ENCODE measurements at regions not wholly inside any gene's neighbourhood (a gene's known extent, or its start where the extent isn't known, plus 50 kb on each side); places are given as distances from the start of the nearest gene placed in this dataset.

DNA sequence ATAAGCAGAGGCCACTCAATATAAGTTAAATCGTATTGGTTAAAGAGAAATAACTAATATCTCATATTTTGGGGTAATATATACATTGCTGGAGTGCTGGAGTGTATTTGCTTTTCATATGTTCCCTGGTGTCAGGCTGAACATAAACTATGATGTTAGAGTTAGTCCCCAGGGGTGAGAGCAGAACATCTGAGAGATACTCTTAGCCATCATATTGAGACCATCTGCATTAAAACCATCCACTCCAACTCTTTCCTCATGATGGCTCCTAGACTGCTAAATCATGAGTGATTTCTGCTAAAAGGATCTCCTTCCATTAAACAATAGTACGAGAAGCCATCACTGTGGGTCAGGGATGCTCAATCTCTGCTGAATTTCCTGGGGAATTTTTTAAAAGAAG, 436.2 kb downstream of the DTWD2 start:
- H3T11ph ChIP-seq (ENCODE audit: low read length) = no peak overlapping the region
- H3K9ac ChIP-seq (ENCODE audit: extremely low read depth, insufficient read length, low read length) = no peak overlapping the region
- no peak overlapping the region for H3K14ac ChIP-seq (ENCODE audit: insufficient read depth, low read length)
- H3K4ac ChIP-seq (ENCODE audit: low read depth, low read length) = no peak overlapping the region
- no peaks in the 10 kb centered on the region for H3K79me1 ChIP-seq (ENCODE audit: insufficient read depth, low read depth, low read length, poor library complexity, severe bottlenecking)
- H2AFZ ChIP-seq (ENCODE audit: low read length) = no peak overlapping the region
- H3K4me3 Mint-ChIP-seq = no peak overlapping the region
- no peaks in the 10 kb centered on the region for H3K36me3 Mint-ChIP-seq (ENCODE audit: insufficient read depth in 1 of 3, low read depth in 3 of 3)
- no peak overlapping the region for H4K8ac ChIP-seq (replicated peaks; ENCODE audit: insufficient read length, low read depth, low read length)
- H4K91ac ChIP-seq (ENCODE audit: insufficient read length, low read depth, low read length) = no peak overlapping the region
- peaks cover 2 to 5% of the 10 kb centered on the region in 2 experiments; a peak in 3 of 4 replicates for H3K4me1 Mint-ChIP-seq
- H4K5ac ChIP-seq (ENCODE audit: insufficient read length, low read depth, low read length) = no peak overlapping the region
- no peak overlapping the region for H3K27ac ChIP-seq (ENCODE audit: insufficient read length, low read depth, low read length)
- no peaks in the 10 kb centered on the region for H4K20me1 ChIP-seq (ENCODE audit: control insufficient read depth, insufficient read depth, insufficient read length)
- H3K79me2 ChIP-seq (ENCODE audit: insufficient read depth, low read length) = no peaks in the 10 kb centered on the region
- H3K4me1 ChIP-seq (ENCODE audit: insufficient read depth, low read length) = no peaks in the 10 kb centered on the region
- no peak overlapping the region for H2AK5ac ChIP-seq (ENCODE audit: insufficient read length, low read length)
- no peak overlapping the region for H2BK12ac ChIP-seq (ENCODE audit: insufficient read length, low read depth, low read length)
- H3K4me2 ChIP-seq (ENCODE audit: insufficient read depth, insufficient read length, low read length) = no peak overlapping the region
- H2BK20ac ChIP-seq (ENCODE audit: low read depth, low read length, poor library complexity, severe bottlenecking) = no peak overlapping the region
- H3K27me3 ChIP-seq (ENCODE audit: insufficient read depth, low read length) = no peaks in the 10 kb centered on the region
- no peak overlapping the region for H2BK5ac ChIP-seq (ENCODE audit: insufficient read length, low read length)
- no peak overlapping the region for H3K23ac ChIP-seq (ENCODE audit: insufficient read length, low read depth, low read length)
- no peak overlapping the region for H2BK120ac ChIP-seq (ENCODE audit: low read depth, low read length, poor library complexity, severe bottlenecking)
- H3K27me3 Mint-ChIP-seq (ENCODE audit: low read depth) = no peaks in the 10 kb centered on the region; the same call in 1 of the 2 replicates
- no peak overlapping the region for H2BK15ac ChIP-seq (ENCODE audit: low read depth, low read length)
- no peak overlapping the region; a peak in 1 of 7 replicates for H3K27ac Mint-ChIP-seq
- H3K56ac ChIP-seq (ENCODE audit: insufficient read length, low read depth, low read length) = no peak overlapping the region
- no peak overlapping the region for H3K18ac ChIP-seq (ENCODE audit: insufficient read length, low read depth, low read length)
- no peak for DNase-seq
- H3K9me3 Mint-ChIP-seq = no peaks in the 10 kb centered on the region
- H3K23me2 ChIP-seq (ENCODE audit: insufficient read length, low read depth, low read length, poor library complexity, severe bottlenecking) = no peaks in the 10 kb centered on the region
- WGBS (ENCODE audit: extremely low coverage, insufficient read length, low lambda C conversion rate) = no CpG with 5 or more reads among the region's 2 CpGs
- H3K9me3 ChIP-seq (ENCODE audit: control insufficient read depth, low read depth, low read length) = no peaks in the 10 kb centered on the region
- TF ChIP-seq, protein P1, sequence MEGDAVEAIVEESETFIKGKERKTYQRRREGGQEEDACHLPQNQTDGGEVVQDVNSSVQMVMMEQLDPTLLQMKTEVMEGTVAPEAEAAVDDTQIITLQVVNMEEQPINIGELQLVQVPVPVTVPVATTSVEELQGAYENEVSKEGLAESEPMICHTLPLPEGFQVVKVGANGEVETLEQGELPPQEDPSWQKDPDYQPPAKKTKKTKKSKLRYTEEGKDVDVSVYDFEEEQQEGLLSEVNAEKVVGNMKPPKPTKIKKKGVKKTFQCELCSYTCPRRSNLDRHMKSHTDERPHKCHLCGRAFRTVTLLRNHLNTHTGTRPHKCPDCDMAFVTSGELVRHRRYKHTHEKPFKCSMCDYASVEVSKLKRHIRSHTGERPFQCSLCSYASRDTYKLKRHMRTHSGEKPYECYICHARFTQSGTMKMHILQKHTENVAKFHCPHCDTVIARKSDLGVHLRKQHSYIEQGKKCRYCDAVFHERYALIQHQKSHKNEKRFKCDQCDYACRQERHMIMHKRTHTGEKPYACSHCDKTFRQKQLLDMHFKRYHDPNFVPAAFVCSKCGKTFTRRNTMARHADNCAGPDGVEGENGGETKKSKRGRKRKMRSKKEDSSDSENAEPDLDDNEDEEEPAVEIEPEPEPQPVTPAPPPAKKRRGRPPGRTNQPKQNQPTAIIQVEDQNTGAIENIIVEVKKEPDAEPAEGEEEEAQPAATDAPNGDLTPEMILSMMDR (conservative IDR thresholded peaks at IDR 0.05) = no peak
